H9 (cell line): ENCODE measurements at regions not wholly inside any gene's neighbourhood (a gene's known extent, or its start where the extent isn't known, plus 50 kb on each side); places are given as distances from the start of the nearest gene placed in this dataset.

ENCODE experiments used
- DNase-seq: peaks from one replicate; pipeline ENCODE4 v3.0.0-alpha.2; 2017
- H2AFZ ChIP-seq: one replicate; pipeline ENCODE4 v1.6.1; 2013; ENCODE audit warnings: mild to moderate bottlenecking, low read length, control low read depth, moderate library complexity
- H2AK5ac ChIP-seq: 2 replicates; pipeline ENCODE4 v1.6.1; 2013; ENCODE audit warnings: low read length, control low read depth, mixed read lengths; ENCODE audit not compliant: insufficient read length
- H2BK120ac ChIP-seq: one replicate; pipeline ENCODE4 v1.6.1; 2013; ENCODE audit warnings: low read depth, mild to moderate bottlenecking, low read length, control low read depth, inconsistent platforms; ENCODE audit not compliant: poor library complexity, severe bottlenecking
- H2BK12ac ChIP-seq: 2 replicates; pipeline ENCODE4 v1.6.1; 2013; ENCODE audit warnings: low read length, control low read depth, mixed read lengths, low read depth; ENCODE audit not compliant: insufficient read length
- H2BK15ac ChIP-seq: 2 replicates; pipeline ENCODE4 v1.6.1; 2013; ENCODE audit warnings: low read depth, low read length, control low read depth
- H2BK20ac ChIP-seq: one replicate; pipeline ENCODE4 v1.6.1; 2013; ENCODE audit warnings: low read depth, mild to moderate bottlenecking, low read length, control low read depth, inconsistent platforms; ENCODE audit not compliant: poor library complexity, severe bottlenecking
- H2BK5ac ChIP-seq: 2 replicates; pipeline ENCODE4 v1.6.1; 2013; ENCODE audit warnings: low read length, control low read depth, mixed read lengths; ENCODE audit not compliant: insufficient read length
- H3K14ac ChIP-seq: 2 replicates; pipeline ENCODE4 v1.6.1; 2013; ENCODE audit warnings: low read length, control low read depth; ENCODE audit not compliant: insufficient read depth
- H3K18ac ChIP-seq: 2 replicates; pipeline ENCODE4 v1.6.1; 2013; ENCODE audit warnings: low read depth, mild to moderate bottlenecking, mixed read lengths, low read length, control low read depth; ENCODE audit not compliant: insufficient read length
- H3K23ac ChIP-seq: 2 replicates; pipeline ENCODE4 v1.6.1; 2013; ENCODE audit warnings: low read length, control low read depth, mixed read lengths, low read depth; ENCODE audit not compliant: insufficient read length
- H3K23me2 ChIP-seq: 2 replicates; pipeline ENCODE4 v1.6.1; 2013; ENCODE audit warnings: low read depth, mild to moderate bottlenecking, mixed read lengths, low read length, control low read depth; ENCODE audit not compliant: insufficient read length, poor library complexity, severe bottlenecking
- H3K27ac ChIP-seq: 2 replicates; pipeline ENCODE4 v1.5.1; 2013; ENCODE audit warnings: low read length, control low read depth, mixed read lengths, low read depth; ENCODE audit not compliant: insufficient read length
- H3K27me3 ChIP-seq: 2 replicates; pipeline ENCODE4 v1.6.1; 2013; ENCODE audit warnings: low read length, control low read depth, inconsistent platforms; ENCODE audit not compliant: insufficient read depth
- H3K4ac ChIP-seq: 2 replicates; pipeline ENCODE4 v1.6.1; 2013; ENCODE audit warnings: low read depth, mild to moderate bottlenecking, control low read depth, inconsistent platforms, low read length, moderate library complexity
- H3K4me1 ChIP-seq: 2 replicates; pipeline ENCODE4 v1.6.1; 2013; ENCODE audit warnings: low read length, control low read depth, inconsistent platforms; ENCODE audit not compliant: insufficient read depth
- H3K4me2 ChIP-seq: 2 replicates; pipeline ENCODE4 v1.6.1; 2013; ENCODE audit warnings: low read length, control low read depth, mixed read lengths; ENCODE audit not compliant: insufficient read length, insufficient read depth
- H3K56ac ChIP-seq: 2 replicates; pipeline ENCODE4 v1.6.1; 2013; ENCODE audit warnings: low read depth, mild to moderate bottlenecking, mixed read lengths, low read length, control low read depth; ENCODE audit not compliant: insufficient read length
- H3K79me1 ChIP-seq: 2 replicates; pipeline ENCODE4 v1.6.1; 2013; ENCODE audit warnings: low read depth, mild to moderate bottlenecking, moderate library complexity, low read length, control low read depth, inconsistent platforms; ENCODE audit not compliant: insufficient read depth, poor library complexity, severe bottlenecking
- H3K79me2 ChIP-seq: 2 replicates; pipeline ENCODE4 v1.6.1; 2013; ENCODE audit warnings: low read length, control low read depth, inconsistent platforms; ENCODE audit not compliant: insufficient read depth
- H3K9ac ChIP-seq: 2 replicates; pipeline ENCODE4 v1.6.1; 2013; ENCODE audit warnings: low read length, control low read depth, mixed read lengths; ENCODE audit not compliant: insufficient read length; ENCODE audit errors: extremely low read depth
- H3K9me3 ChIP-seq: one replicate; pipeline ENCODE4 v1.6.1; 2013; ENCODE audit warnings: low read depth, low read length, inconsistent platforms; ENCODE audit not compliant: control insufficient read depth
- H3T11ph ChIP-seq: one replicate; pipeline ENCODE4 v1.6.1; 2013; ENCODE audit warnings: mild to moderate bottlenecking, low read length, control low read depth, inconsistent platforms
- H4K20me1 ChIP-seq: one replicate; pipeline ENCODE4 v1.6.1; 2013; ENCODE audit not compliant: control insufficient read depth, insufficient read length, insufficient read depth
- H4K5ac ChIP-seq: 2 replicates; pipeline ENCODE4 v1.6.1; 2013; ENCODE audit warnings: low read depth, mild to moderate bottlenecking, mixed read lengths, low read length, control low read depth; ENCODE audit not compliant: insufficient read length
- H4K8ac ChIP-seq: replicated peaks from 2 replicates; pipeline ENCODE4 v1.6.1; 2013; ENCODE audit warnings: low read length, control low read depth, mixed read lengths, low read depth; ENCODE audit not compliant: insufficient read length
- H4K91ac ChIP-seq: 2 replicates; pipeline ENCODE4 v1.6.1; 2013; ENCODE audit warnings: low read depth, mild to moderate bottlenecking, moderate library complexity, mixed read lengths, low read length, control low read depth; ENCODE audit not compliant: insufficient read length
- H3K27ac Mint-ChIP-seq, 3 experiments: 2 replicates in 2 of 3; 3 replicates in 1 of 3; pipeline ENCODE4 v1.8.0; 2020 to 2021; ENCODE audit warnings: mixed read lengths in 3 of 3, mild to moderate bottlenecking in 1 of 3, moderate library complexity in 1 of 3
- H3K27me3 Mint-ChIP-seq: 2 replicates; pipeline ENCODE4 v1.8.0; 2021; ENCODE audit warnings: low read depth, mild to moderate bottlenecking, moderate library complexity, mixed read lengths
- H3K36me3 Mint-ChIP-seq, 3 experiments: 2 replicates in 2 of 3; 3 replicates in 1 of 3; pipeline ENCODE4 v1.8.0; 2020 to 2021; ENCODE audit warnings: low read depth in 3 of 3, mixed read lengths in 3 of 3; ENCODE audit not compliant: insufficient read depth in 1 of 3
- H3K4me1 Mint-ChIP-seq, 2 experiments: 2 replicates each; pipeline ENCODE4 v1.8.0; 2020; ENCODE audit warnings: mixed read lengths in 2 of 2
- H3K4me3 Mint-ChIP-seq, 2 experiments: 2 replicates in 1 of 2; 3 replicates in 1 of 2; pipeline ENCODE4 v1.8.0; 2020 to 2021; ENCODE audit warnings: mild to moderate bottlenecking in 2 of 2, mixed read lengths in 2 of 2, moderate library complexity in 1 of 2
- H3K9me3 Mint-ChIP-seq, 2 experiments: 2 replicates in 1 of 2; 3 replicates in 1 of 2; pipeline ENCODE4 v1.8.0; 2020; ENCODE audit warnings: mild to moderate bottlenecking in 2 of 2, mixed read lengths in 2 of 2, moderate library complexity in 1 of 2
- WGBS: extraction: QIAGEN DNeasy Blood & Tissue Kit; methylation state at CpG from one replicate; pipeline ENCODE4 v1.1.7; 2013; ENCODE audit warnings: missing lambda C conversion rate, low lambda C conversion rate, mixed read lengths; ENCODE audit not compliant: insufficient read length; ENCODE audit errors: extremely low coverage; 5-methylcytosine and 5-hydroxymethylcytosine counted together
- TF ChIP-seq, protein P1 (sequence below): fragments of 200-600 bp; sonication (generic); conservative IDR thresholded peaks from 3 replicates; pipeline ENCODE4 v1.8.0; 2021; ENCODE audit warnings: antibody characterized with exemption, mild to moderate bottlenecking

- DNase-seq = no peak
- no peaks in the 10 kb centered on the region for H3K27me3 Mint-ChIP-seq
- TF ChIP-seq, protein P1, sequence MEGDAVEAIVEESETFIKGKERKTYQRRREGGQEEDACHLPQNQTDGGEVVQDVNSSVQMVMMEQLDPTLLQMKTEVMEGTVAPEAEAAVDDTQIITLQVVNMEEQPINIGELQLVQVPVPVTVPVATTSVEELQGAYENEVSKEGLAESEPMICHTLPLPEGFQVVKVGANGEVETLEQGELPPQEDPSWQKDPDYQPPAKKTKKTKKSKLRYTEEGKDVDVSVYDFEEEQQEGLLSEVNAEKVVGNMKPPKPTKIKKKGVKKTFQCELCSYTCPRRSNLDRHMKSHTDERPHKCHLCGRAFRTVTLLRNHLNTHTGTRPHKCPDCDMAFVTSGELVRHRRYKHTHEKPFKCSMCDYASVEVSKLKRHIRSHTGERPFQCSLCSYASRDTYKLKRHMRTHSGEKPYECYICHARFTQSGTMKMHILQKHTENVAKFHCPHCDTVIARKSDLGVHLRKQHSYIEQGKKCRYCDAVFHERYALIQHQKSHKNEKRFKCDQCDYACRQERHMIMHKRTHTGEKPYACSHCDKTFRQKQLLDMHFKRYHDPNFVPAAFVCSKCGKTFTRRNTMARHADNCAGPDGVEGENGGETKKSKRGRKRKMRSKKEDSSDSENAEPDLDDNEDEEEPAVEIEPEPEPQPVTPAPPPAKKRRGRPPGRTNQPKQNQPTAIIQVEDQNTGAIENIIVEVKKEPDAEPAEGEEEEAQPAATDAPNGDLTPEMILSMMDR = no peak
- Histone ChIP-seq H3K56ac (no peak overlapping the region), H2AFZ (no peak overlapping the region), H3K9me3 (no peaks in the 10 kb centered on the region), H3K9ac (no peak overlapping the region), H2BK15ac (no peak overlapping the region), H4K20me1 (no peaks in the 10 kb centered on the region), H2BK12ac (no peak overlapping the region), H2BK5ac (no peak overlapping the region), H2AK5ac (no peak overlapping the region), H3K4me1 (no peaks in the 10 kb centered on the region), H3K18ac (no peak overlapping the region), H3K4ac (no peak overlapping the region), H2BK20ac (no peak overlapping the region), H3K27ac (no peak overlapping the region), H3K27me3 (no peaks in the 10 kb centered on the region), H3K14ac (no peak overlapping the region), H2BK120ac (no peak overlapping the region), H4K8ac (no peak overlapping the region), H3K79me1 (no peaks in the 10 kb centered on the region), H3K23ac (no peak overlapping the region), H3K4me2 (no peak overlapping the region), H4K5ac (no peak overlapping the region), H3K79me2 (no peaks in the 10 kb centered on the region), H3K23me2 (no peaks in the 10 kb centered on the region), H3T11ph (no peak overlapping the region), H4K91ac (no peak overlapping the region)
- H3K27ac Mint-ChIP-seq = no peak overlapping the region
- peaks cover 0 to 4% of the 10 kb centered on the region in 2 experiments; a peak in 2 of 5 replicates for H3K9me3 Mint-ChIP-seq
- H3K4me3 Mint-ChIP-seq = no peak overlapping the region
- WGBS = no CpG with 5 or more reads among the region's 3 CpGs
- no peaks in the 10 kb centered on the region for H3K4me1 Mint-ChIP-seq
- peaks cover 0 to 4% (median 4%) of the 10 kb centered on the region in 3 experiments; a peak in 3 of 7 replicates for H3K36me3 Mint-ChIP-seq
These were observed 187.2 kb upstream of the SLITRK3 start for GRCh38 chr3:165383381-165383780.
